Testis (tissue), 2 donors: ENCODE measurements at regions not wholly inside any gene's neighbourhood (a gene's known extent, or its start where the extent isn't known, plus 50 kb on each side); places are given as distances from the start of the nearest gene placed in this dataset.

Experiments
- CTCF ChIP-seq, 3 experiments: fragments of 450-650 bp in 2 of 3; fragments of 200-600 bp in 1 of 3; sonication (generic) in 1 of 3; IDR thresholded peaks; one replicate each; pipeline ENCODE4 v1.5.1; 2016 to 2019; ENCODE audit warnings: antibody characterized with exemption in 3 of 3, mild to moderate bottlenecking in 2 of 3, moderate library complexity in 1 of 3
- POLR2A ChIP-seq: fragments of 450-650 bp; IDR thresholded peaks from one replicate; pipeline ENCODE4 v1.6.1; 2017; ENCODE audit warnings: antibody characterized with exemption, mild to moderate bottlenecking, moderate library complexity

- TF ChIP-seq CTCF (IDR thresholded peaks at IDR 0.05), result no peak
- no peak for TF ChIP-seq POLR2A
Measured at GRCh38 chr2:198327526-198327925, 523.1 kb downstream of the PLCL1 start.
